22Rv1 (cell line): ENCODE measurements at regions not wholly inside any gene's neighbourhood (a gene's known extent, or its start where the extent isn't known, plus 50 kb on each side); places are given as distances from the start of the nearest gene placed in this dataset.

Experiments
- ZFX ChIP-seq: fragments of 450-650 bp; IDR thresholded peaks from 2 replicates; pipeline ENCODE4 v1.6.1; 2017; ENCODE audit warnings: antibody characterized with exemption, borderline replicate concordance
- TF ChIP-seq, protein P1 (sequence below): fragments of 450-650 bp; IDR thresholded peaks from 2 replicates; pipeline ENCODE4 v1.5.1; 2017; ENCODE audit warnings: mild to moderate bottlenecking

DNA sequence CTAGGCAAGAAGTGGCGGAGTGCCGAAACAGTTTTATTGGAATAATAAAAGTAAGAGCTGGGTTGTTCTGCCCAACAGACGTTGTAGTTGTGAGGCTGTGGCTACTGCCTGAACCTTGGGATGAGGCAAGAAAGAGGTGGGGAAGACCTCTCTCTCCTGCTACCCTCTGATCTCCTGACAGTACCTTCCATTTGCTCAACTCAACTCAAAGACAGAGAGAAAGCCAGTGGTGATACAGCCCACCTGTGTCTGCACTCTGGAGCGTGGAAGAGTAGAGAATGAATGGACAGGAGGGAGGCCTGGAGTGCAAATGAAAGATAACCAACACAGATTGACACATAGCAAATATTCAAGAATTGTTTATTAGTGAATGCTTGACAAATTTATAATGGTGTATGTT is 590.3 kb downstream of the NYAP2 start:
- TF ChIP-seq, protein P1, sequence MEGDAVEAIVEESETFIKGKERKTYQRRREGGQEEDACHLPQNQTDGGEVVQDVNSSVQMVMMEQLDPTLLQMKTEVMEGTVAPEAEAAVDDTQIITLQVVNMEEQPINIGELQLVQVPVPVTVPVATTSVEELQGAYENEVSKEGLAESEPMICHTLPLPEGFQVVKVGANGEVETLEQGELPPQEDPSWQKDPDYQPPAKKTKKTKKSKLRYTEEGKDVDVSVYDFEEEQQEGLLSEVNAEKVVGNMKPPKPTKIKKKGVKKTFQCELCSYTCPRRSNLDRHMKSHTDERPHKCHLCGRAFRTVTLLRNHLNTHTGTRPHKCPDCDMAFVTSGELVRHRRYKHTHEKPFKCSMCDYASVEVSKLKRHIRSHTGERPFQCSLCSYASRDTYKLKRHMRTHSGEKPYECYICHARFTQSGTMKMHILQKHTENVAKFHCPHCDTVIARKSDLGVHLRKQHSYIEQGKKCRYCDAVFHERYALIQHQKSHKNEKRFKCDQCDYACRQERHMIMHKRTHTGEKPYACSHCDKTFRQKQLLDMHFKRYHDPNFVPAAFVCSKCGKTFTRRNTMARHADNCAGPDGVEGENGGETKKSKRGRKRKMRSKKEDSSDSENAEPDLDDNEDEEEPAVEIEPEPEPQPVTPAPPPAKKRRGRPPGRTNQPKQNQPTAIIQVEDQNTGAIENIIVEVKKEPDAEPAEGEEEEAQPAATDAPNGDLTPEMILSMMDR, result no peak
- TF ChIP-seq ZFX, result no peak
